Effector memory CD4-positive, alpha-beta T cell (primary cell): ENCODE measurements at regions not wholly inside any gene's neighbourhood (a gene's known extent, or its start where the extent isn't known, plus 50 kb on each side); places are given as distances from the start of the nearest gene placed in this dataset.

Experiments
- DNase-seq, 3 donors: peaks; one replicate each; pipeline ENCODE4 v3.0.0-alpha.2; 2020
- H3K27ac ChIP-seq: 2 replicates; pipeline ENCODE4 v1.7.0; 2013; ENCODE audit warnings: mild to moderate bottlenecking, low read length, moderate library complexity; ENCODE audit not compliant: insufficient read depth, poor library complexity, severe bottlenecking
- H3K27me3 ChIP-seq: replicated peaks from 2 replicates; pipeline ENCODE4 v1.7.0; 2013; ENCODE audit warnings: mild to moderate bottlenecking, low read length; ENCODE audit not compliant: insufficient read depth, control insufficient read depth, poor library complexity, severe bottlenecking
- H3K36me3 ChIP-seq: 2 replicates; pipeline ENCODE4 v1.7.0; 2013; ENCODE audit warnings: mild to moderate bottlenecking, low read length, moderate library complexity; ENCODE audit not compliant: control insufficient read depth, insufficient read depth
- H3K4me1 ChIP-seq: 2 replicates; pipeline ENCODE4 v1.7.0; 2013; ENCODE audit warnings: low read length, mild to moderate bottlenecking; ENCODE audit not compliant: control insufficient read depth, insufficient read depth, poor library complexity, severe bottlenecking
- H3K4me3 ChIP-seq: 2 replicates; pipeline ENCODE4 v1.7.0; 2013; ENCODE audit warnings: low read length, low read depth, mild to moderate bottlenecking; ENCODE audit not compliant: insufficient read depth, poor library complexity, severe bottlenecking
- H3K9me3 ChIP-seq: 2 replicates; pipeline ENCODE4 v1.7.0; 2013; ENCODE audit warnings: mild to moderate bottlenecking, low read length, moderate library complexity; ENCODE audit not compliant: control insufficient read depth

- H3K4me3 ChIP-seq: no peak overlapping the region
- H3K27ac ChIP-seq: no peak overlapping the region
- no peaks in the 10 kb centered on the region for H3K4me1 ChIP-seq
- no peaks in the 10 kb centered on the region for H3K27me3 ChIP-seq
- no peak for DNase-seq
- H3K36me3 ChIP-seq: no peaks in the 10 kb centered on the region
- peaks cover 3% of the 10 kb centered on the region for H3K9me3 ChIP-seq
Observed at GRCh38 chr14:66345986-66346385, 140.2 kb upstream of the CCDC196 start.

GRCh38 chr14:66351310-66351709 lies 134.9 kb upstream of the CCDC196 start:
- Histone ChIP-seq H3K27ac (no peak overlapping the region), H3K4me3 (no peak overlapping the region), H3K36me3 (no peaks in the 10 kb centered on the region), H3K9me3 (peaks cover 3% of the 10 kb centered on the region), H3K27me3 (no peaks in the 10 kb centered on the region), H3K4me1 (no peaks in the 10 kb centered on the region)
- DNase-seq: no peak

GRCh38 chr14:66359500-66359899 lies 126.7 kb upstream of the CCDC196 start:
- H3K27ac ChIP-seq: no peak overlapping the region
- no peak overlapping the region for H3K4me3 ChIP-seq
- H3K4me1 ChIP-seq: no peaks in the 10 kb centered on the region
- H3K36me3 ChIP-seq: no peaks in the 10 kb centered on the region
- no peak for DNase-seq
- H3K9me3 ChIP-seq: no peaks in the 10 kb centered on the region
- H3K27me3 ChIP-seq: no peaks in the 10 kb centered on the region

GRCh38 chr14:66360366-66360926 lies 125.7 kb upstream of the CCDC196 start:
- H3K4me3 ChIP-seq: no peak overlapping the region
- no peak for DNase-seq
- H3K9me3 ChIP-seq: no peaks in the 10 kb centered on the region
- H3K4me1 ChIP-seq: no peaks in the 10 kb centered on the region
- H3K36me3 ChIP-seq: no peaks in the 10 kb centered on the region
- no peak overlapping the region for H3K27ac ChIP-seq
- H3K27me3 ChIP-seq: no peaks in the 10 kb centered on the region

- H3K4me1 ChIP-seq: no peaks in the 10 kb centered on the region
- H3K9me3 ChIP-seq: no peaks in the 10 kb centered on the region
- no peak for DNase-seq
- no peak overlapping the region for H3K27ac ChIP-seq
- H3K36me3 ChIP-seq: no peaks in the 10 kb centered on the region
- no peak overlapping the region for H3K4me3 ChIP-seq
- no peaks in the 10 kb centered on the region for H3K27me3 ChIP-seq
Observed at GRCh38 chr14:66361013-66361412, 125.2 kb upstream of the CCDC196 start.

GRCh38 chr14:66365388-66365787 lies 120.8 kb upstream of the CCDC196 start:
- Histone ChIP-seq H3K4me1 (no peaks in the 10 kb centered on the region), H3K27ac (no peak overlapping the region), H3K4me3 (no peak overlapping the region), H3K27me3 (no peaks in the 10 kb centered on the region), H3K36me3 (no peaks in the 10 kb centered on the region), H3K9me3 (no peaks in the 10 kb centered on the region)
- DNase-seq: no peak

GRCh38 chr14:66369157-66369697 lies 116.9 kb upstream of the CCDC196 start:
- no peak overlapping the region for H3K4me3 ChIP-seq
- H3K9me3 ChIP-seq: no peaks in the 10 kb centered on the region
- H3K27ac ChIP-seq: no peak overlapping the region
- no peaks in the 10 kb centered on the region for H3K4me1 ChIP-seq
- H3K36me3 ChIP-seq: no peaks in the 10 kb centered on the region
- DNase-seq: no peak
- H3K27me3 ChIP-seq: no peaks in the 10 kb centered on the region

GRCh38 chr14:66371776-66372175 lies 114.4 kb upstream of the CCDC196 start:
- no peaks in the 10 kb centered on the region for H3K36me3 ChIP-seq
- no peaks in the 10 kb centered on the region for H3K27me3 ChIP-seq
- no peak for DNase-seq
- no peaks in the 10 kb centered on the region for H3K4me1 ChIP-seq
- no peak overlapping the region for H3K27ac ChIP-seq
- H3K9me3 ChIP-seq: no peaks in the 10 kb centered on the region
- H3K4me3 ChIP-seq: no peak overlapping the region

- H3K27ac ChIP-seq: no peak overlapping the region
- no peaks in the 10 kb centered on the region for H3K27me3 ChIP-seq
- no peak for DNase-seq
- H3K4me1 ChIP-seq: no peaks in the 10 kb centered on the region
- H3K36me3 ChIP-seq: no peaks in the 10 kb centered on the region
- no peaks in the 10 kb centered on the region for H3K9me3 ChIP-seq
- no peak overlapping the region for H3K4me3 ChIP-seq
Observed at GRCh38 chr14:66375046-66375964, 110.9 kb upstream of the CCDC196 start.

GRCh38 chr14:66377574-66377973 lies 108.6 kb upstream of the CCDC196 start:
- Histone ChIP-seq H3K27ac (no peak overlapping the region), H3K36me3 (no peaks in the 10 kb centered on the region), H3K9me3 (no peaks in the 10 kb centered on the region), H3K27me3 (no peaks in the 10 kb centered on the region), H3K4me3 (no peak overlapping the region), H3K4me1 (no peaks in the 10 kb centered on the region)
- DNase-seq: no peak
